HEK293 (cell line): ENCODE measurements at regions not wholly inside any gene's neighbourhood (a gene's known extent, or its start where the extent isn't known, plus 50 kb on each side); places are given as distances from the start of the nearest gene placed in this dataset.

Source experiments
- CTCF ChIA-PET: fragments of 350-600 bp; formaldehyde crosslinking; extraction: SDS; loops from one replicate; lab custom pipeline; 2021; ENCODE audit warnings: antibody characterized with exemption; lab: Yijun Ruan, JAX
- POLR2A ChIA-PET: fragments of 300-600 bp; formaldehyde crosslinking; extraction: SDS; loops from one replicate; lab custom pipeline; 2020; ENCODE audit warnings: antibody characterized with exemption, inconsistent platforms; lab: Yijun Ruan, JAX
- H3K27ac ChIP-seq: fragments of 200-500 bp; sonication (Bioruptor generic); 2 replicates; pipeline ENCODE4 v1.5.1; 2014; ENCODE audit warnings: low read depth, low read length, control low read depth, inconsistent platforms; ENCODE audit errors: extremely low read depth
- H3K36me3 ChIP-seq, 2 experiments: fragments of 200-500 bp in 1 of 2; sonication (Bioruptor generic) in 1 of 2; 1 replicate in 1 of 2; 2 replicates in 1 of 2; pipeline ENCODE4 v1.5.1; 2014 to 2017; ENCODE audit warnings: inconsistent platforms in 2 of 2, low read length in 2 of 2; ENCODE audit not compliant: control insufficient read depth in 2 of 2, insufficient read depth in 1 of 2
- H3K4me1 ChIP-seq: fragments of 200-500 bp; sonication (Bioruptor generic); 2 replicates; pipeline ENCODE4 v1.5.1; 2014; ENCODE audit warnings: mild to moderate bottlenecking, low read length, inconsistent platforms; ENCODE audit not compliant: control insufficient read depth, insufficient read depth
- H3K4me3 ChIP-seq: 2 replicates; pipeline ENCODE4 v1.5.1; 2011; ENCODE audit warnings: low read depth, mild to moderate bottlenecking, control low read depth, low read length, moderate library complexity
- H3K9me3 ChIP-seq: fragments of 200-500 bp; sonication (Bioruptor generic); 2 replicates; pipeline ENCODE4 v1.5.1; 2014; ENCODE audit warnings: low read depth, low read length, inconsistent platforms; ENCODE audit not compliant: control insufficient read depth, insufficient read depth
- GLIS2 ChIP-seq: fragments of 450-650 bp; formaldehyde crosslinking; IDR thresholded peaks from 2 replicates; pipeline ENCODE4 v1.5.1; 2016; ENCODE audit warnings: missing biosample characterization, missing genetic modification characterization
- RBAK ChIP-seq: fragments of 450-650 bp; formaldehyde crosslinking; IDR thresholded peaks from 2 replicates; pipeline ENCODE4 v1.5.1; 2016; ENCODE audit warnings: missing biosample characterization, missing genetic modification characterization
- SCRT1 ChIP-seq: fragments of 450-650 bp; formaldehyde crosslinking; IDR thresholded peaks from 2 replicates; pipeline ENCODE4 v1.5.1; 2016; ENCODE audit warnings: missing biosample characterization, missing genetic modification characterization, borderline replicate concordance
- YY2 ChIP-seq: fragments of 450-650 bp; formaldehyde crosslinking; IDR thresholded peaks from 2 replicates; pipeline ENCODE4 v1.5.1; 2016; ENCODE audit warnings: missing biosample characterization, missing genetic modification characterization
- ZFP3 ChIP-seq: fragments of 450-650 bp; formaldehyde crosslinking; IDR thresholded peaks from 2 replicates; pipeline ENCODE4 v1.5.1; 2016; ENCODE audit warnings: low read depth, missing biosample characterization, missing genetic modification characterization
- ZNF112 ChIP-seq: fragments of 450-650 bp; formaldehyde crosslinking; IDR thresholded peaks from 2 replicates; pipeline ENCODE4 v1.5.0; 2017; ENCODE audit warnings: missing biosample characterization, missing genetic modification characterization
- ZNF140 ChIP-seq: fragments of 450-650 bp; formaldehyde crosslinking; IDR thresholded peaks from 2 replicates; pipeline ENCODE4 v1.5.1; 2016; ENCODE audit warnings: missing biosample characterization, missing genetic modification characterization
- ZNF391 ChIP-seq: fragments of 450-650 bp; formaldehyde crosslinking; IDR thresholded peaks from 2 replicates; pipeline ENCODE4 v1.5.1; 2016; ENCODE audit warnings: low read depth, missing biosample characterization, missing genetic modification characterization, borderline replicate concordance
- ZNF510 ChIP-seq: fragments of 450-650 bp; formaldehyde crosslinking; IDR thresholded peaks from 2 replicates; pipeline ENCODE4 v1.5.1; 2018; ENCODE audit warnings: mild to moderate bottlenecking, missing genetic modification characterization, missing biosample characterization; ENCODE audit not compliant: insufficient replicate concordance
- ZNF514 ChIP-seq: fragments of 450-650 bp; formaldehyde crosslinking; IDR thresholded peaks from 2 replicates; pipeline ENCODE4 v1.5.1; 2016; ENCODE audit warnings: missing biosample characterization, missing genetic modification characterization
- ZNF660 ChIP-seq: fragments of 450-650 bp; IDR thresholded peaks from 2 replicates; pipeline ENCODE4 v1.5.1; 2018; ENCODE audit warnings: missing biosample characterization, mild to moderate bottlenecking, missing genetic modification characterization
- ZNF670 ChIP-seq: fragments of 450-650 bp; formaldehyde crosslinking; IDR thresholded peaks from 2 replicates; pipeline ENCODE4 v1.5.1; 2016; ENCODE audit warnings: missing biosample characterization, missing genetic modification characterization, low read depth
- ZSCAN16 ChIP-seq: fragments of 450-650 bp; formaldehyde crosslinking; IDR thresholded peaks from 2 replicates; pipeline ENCODE4 v1.5.1; 2016; ENCODE audit warnings: missing biosample characterization, missing genetic modification characterization
- ZSCAN30 ChIP-seq: fragments of 450-650 bp; IDR thresholded peaks from 2 replicates; pipeline ENCODE4 v1.5.1; 2018; ENCODE audit warnings: missing biosample characterization, mild to moderate bottlenecking, missing genetic modification characterization, moderate library complexity
- TF ChIP-seq, protein P1 (sequence below): fragments of 450-650 bp; formaldehyde crosslinking; IDR thresholded peaks from 2 replicates; pipeline ENCODE4 v1.5.1; 2016; ENCODE audit warnings: missing biosample characterization, missing genetic modification characterization
- TF ChIP-seq, protein P2 (sequence below): fragments of 450-650 bp; formaldehyde crosslinking; conservative IDR thresholded peaks from 2 replicates; pipeline ENCODE4 v1.5.1; 2016; ENCODE audit warnings: low read depth, missing biosample characterization, missing genetic modification characterization
- TF ChIP-seq, protein P3 (sequence below): fragments of 450-650 bp; formaldehyde crosslinking; IDR thresholded peaks from 2 replicates; pipeline ENCODE4 v1.5.1; 2016; ENCODE audit warnings: missing biosample characterization, missing genetic modification characterization
- TF ChIP-seq, protein P4 (sequence below): fragments of 450-650 bp; formaldehyde crosslinking; IDR thresholded peaks from 2 replicates; pipeline ENCODE4 v1.5.1; 2016; ENCODE audit warnings: missing biosample characterization, missing genetic modification characterization, low read depth
- TF ChIP-seq, protein P5 (sequence below): fragments of 450-650 bp; formaldehyde crosslinking; IDR thresholded peaks from 2 replicates; pipeline ENCODE4 v1.5.1; 2017; ENCODE audit warnings: missing biosample characterization, mild to moderate bottlenecking, missing genetic modification characterization, moderate library complexity
- TF ChIP-seq, protein P6 (sequence below): fragments of 450-650 bp; formaldehyde crosslinking; IDR thresholded peaks from 2 replicates; pipeline ENCODE4 v1.5.1; 2016; ENCODE audit warnings: missing biosample characterization, missing genetic modification characterization

DNA sequence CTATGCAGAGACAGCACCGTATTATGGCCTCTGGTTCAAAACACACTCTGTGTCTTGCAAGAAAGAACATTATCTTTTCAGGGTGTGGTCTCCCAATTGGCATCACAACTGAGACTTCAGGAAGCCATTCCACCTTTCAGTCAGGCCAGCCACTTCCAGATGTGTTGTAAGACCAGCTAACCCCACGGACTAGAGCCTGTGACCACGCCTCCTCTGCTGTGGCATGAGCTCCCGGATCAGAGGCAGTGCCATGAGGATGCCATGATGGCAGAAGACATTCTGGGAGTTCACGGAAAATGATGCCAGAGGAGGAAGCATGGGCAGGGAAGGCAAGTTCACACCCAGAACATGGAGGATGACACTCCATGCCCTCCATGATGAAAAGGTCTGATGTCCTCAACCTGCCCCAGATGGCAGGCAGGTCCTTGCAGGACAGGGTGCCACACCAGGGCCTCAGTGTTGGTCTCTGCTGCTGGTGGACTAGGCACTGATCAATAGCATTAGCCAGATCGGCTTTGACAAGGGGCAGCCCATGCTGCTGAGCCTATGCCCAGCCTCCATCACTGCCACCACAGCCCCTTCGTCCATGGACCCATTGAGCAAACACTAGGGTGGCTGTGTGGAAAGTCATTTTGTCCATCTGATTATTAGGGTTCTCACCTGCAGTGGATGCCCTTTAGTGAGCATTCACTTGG, 341.6 kb downstream of the MATN1 start:
- Histone ChIP-seq H3K36me3 (no peaks in the 10 kb centered on the region), H3K27ac (no peak overlapping the region), H3K4me3 (no peak overlapping the region), H3K9me3 (no peaks in the 10 kb centered on the region), H3K4me1 (no peaks in the 10 kb centered on the region)
- TF ChIP-seq, protein P1, sequence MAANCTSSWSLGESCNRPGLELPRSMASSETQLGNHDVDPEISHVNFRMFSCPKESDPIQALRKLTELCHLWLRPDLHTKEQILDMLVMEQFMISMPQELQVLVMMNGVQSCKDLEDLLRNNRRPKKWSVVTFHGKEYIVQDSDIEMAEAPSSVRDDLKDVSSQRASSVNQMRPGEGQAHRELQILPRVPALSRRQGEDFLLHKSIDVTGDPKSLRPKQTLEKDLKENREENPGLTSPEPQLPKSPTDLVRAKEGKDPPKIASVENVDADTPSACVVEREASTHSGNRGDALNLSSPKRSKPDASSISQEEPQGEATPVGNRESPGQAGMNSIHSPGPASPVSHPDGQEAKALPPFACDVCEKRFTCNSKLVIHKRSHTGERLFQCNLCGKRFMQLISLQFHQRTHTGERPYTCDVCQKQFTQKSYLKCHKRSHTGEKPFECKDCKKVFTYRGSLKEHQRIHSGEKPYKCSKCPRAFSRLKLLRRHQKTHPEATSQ: no peak
- TF ChIP-seq ZNF510 (tag by site-specific recombination): no peak
- CTCF ChIA-PET: interaction anchor here (0.6 to 2.7 kb wide), 9 partner anchors 8 to 1038 kb away, joined by 3 to 20 read pairs (median 11); no protein-coding TSS in a partner anchor
- POLR2A ChIA-PET: no interaction called here

DNA sequence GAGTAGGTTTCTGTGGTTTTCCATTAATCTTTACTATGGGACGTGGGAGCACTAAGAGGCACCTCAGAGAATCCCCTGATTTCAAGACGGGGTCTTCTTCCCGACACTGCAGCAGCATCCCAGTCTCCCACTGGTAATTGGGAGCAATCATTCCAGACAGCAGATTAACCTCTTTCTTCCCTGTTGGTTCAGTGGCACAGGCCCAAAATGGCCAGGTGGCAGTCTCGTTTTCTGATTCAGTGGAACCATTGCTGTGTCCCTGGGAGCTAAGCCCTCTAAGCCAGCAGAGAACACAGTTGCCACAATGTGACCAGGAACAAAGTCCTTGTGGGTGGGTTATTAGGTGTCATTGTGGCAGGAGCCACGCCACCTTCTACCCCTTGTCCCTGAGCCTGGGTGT, 342.1 kb downstream of the MATN1 start:
- H3K36me3 ChIP-seq: no peaks in the 10 kb centered on the region
- H3K4me1 ChIP-seq: no peaks in the 10 kb centered on the region
- ChIA-PET POLR2A (no interaction called here), CTCF (interaction anchor here (0.6 to 2.7 kb wide), 41 partner anchors 8 to 1038 kb away, joined by 3 to 26 read pairs (median 4); no protein-coding TSS in a partner anchor)
- TF ChIP-seq ZSCAN16 (tag by site-specific recombination): no peak
- TF ChIP-seq ZNF514 (tag by site-specific recombination): no peak
- no peak for TF ChIP-seq YY2 (tag by site-specific recombination)
- no peak for TF ChIP-seq ZFP3 (tag by site-specific recombination)
- TF ChIP-seq, protein P2, sequence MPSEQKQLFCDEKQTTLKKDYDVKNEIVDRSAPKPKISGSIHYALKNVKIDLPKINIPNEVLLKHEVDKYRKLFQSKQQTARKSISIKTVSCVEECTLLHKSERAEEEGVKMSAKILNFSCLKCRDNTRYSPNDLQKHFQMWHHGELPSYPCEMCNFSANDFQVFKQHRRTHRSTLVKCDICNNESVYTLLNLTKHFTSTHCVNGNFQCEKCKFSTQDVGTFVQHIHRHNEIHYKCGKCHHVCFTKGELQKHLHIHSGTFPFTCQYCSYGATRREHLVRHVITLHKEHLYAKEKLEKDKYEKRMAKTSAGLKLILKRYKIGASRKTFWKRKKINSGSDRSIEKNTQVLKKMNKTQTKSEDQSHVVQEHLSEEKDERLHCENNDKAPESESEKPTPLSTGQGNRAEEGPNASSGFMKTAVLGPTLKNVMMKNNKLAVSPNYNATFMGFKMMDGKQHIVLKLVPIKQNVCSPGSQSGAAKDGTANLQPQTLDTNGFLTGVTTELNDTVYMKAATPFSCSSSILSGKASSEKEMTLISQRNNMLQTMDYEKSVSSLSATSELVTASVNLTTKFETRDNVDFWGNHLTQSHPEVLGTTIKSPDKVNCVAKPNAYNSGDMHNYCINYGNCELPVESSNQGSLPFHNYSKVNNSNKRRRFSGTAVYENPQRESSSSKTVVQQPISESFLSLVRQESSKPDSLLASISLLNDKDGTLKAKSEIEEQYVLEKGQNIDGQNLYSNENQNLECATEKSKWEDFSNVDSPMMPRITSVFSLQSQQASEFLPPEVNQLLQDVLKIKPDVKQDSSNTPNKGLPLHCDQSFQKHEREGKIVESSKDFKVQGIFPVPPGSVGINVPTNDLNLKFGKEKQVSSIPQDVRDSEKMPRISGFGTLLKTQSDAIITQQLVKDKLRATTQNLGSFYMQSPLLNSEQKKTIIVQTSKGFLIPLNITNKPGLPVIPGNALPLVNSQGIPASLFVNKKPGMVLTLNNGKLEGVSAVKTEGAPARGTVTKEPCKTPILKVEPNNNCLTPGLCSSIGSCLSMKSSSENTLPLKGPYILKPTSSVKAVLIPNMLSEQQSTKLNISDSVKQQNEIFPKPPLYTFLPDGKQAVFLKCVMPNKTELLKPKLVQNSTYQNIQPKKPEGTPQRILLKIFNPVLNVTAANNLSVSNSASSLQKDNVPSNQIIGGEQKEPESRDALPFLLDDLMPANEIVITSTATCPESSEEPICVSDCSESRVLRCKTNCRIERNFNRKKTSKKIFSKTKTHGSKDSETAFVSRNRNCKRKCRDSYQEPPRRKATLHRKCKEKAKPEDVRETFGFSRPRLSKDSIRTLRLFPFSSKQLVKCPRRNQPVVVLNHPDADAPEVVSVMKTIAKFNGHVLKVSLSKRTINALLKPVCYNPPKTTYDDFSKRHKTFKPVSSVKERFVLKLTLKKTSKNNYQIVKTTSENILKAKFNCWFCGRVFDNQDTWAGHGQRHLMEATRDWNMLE: no peak
- no peak for TF ChIP-seq SCRT1 (tag by site-specific recombination)
- TF ChIP-seq GLIS2 (tag by site-specific recombination): no peak
- TF ChIP-seq ZNF660 (tag by site-specific recombination): no peak
- TF ChIP-seq RBAK (tag by site-specific recombination): no peak
- TF ChIP-seq, protein P3, sequence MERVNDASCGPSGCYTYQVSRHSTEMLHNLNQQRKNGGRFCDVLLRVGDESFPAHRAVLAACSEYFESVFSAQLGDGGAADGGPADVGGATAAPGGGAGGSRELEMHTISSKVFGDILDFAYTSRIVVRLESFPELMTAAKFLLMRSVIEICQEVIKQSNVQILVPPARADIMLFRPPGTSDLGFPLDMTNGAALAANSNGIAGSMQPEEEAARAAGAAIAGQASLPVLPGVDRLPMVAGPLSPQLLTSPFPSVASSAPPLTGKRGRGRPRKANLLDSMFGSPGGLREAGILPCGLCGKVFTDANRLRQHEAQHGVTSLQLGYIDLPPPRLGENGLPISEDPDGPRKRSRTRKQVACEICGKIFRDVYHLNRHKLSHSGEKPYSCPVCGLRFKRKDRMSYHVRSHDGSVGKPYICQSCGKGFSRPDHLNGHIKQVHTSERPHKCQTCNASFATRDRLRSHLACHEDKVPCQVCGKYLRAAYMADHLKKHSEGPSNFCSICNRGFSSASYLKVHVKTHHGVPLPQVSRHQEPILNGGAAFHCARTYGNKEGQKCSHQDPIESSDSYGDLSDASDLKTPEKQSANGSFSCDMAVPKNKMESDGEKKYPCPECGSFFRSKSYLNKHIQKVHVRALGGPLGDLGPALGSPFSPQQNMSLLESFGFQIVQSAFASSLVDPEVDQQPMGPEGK: no peak
- TF ChIP-seq ZNF670: no peak
- TF ChIP-seq, protein P4, sequence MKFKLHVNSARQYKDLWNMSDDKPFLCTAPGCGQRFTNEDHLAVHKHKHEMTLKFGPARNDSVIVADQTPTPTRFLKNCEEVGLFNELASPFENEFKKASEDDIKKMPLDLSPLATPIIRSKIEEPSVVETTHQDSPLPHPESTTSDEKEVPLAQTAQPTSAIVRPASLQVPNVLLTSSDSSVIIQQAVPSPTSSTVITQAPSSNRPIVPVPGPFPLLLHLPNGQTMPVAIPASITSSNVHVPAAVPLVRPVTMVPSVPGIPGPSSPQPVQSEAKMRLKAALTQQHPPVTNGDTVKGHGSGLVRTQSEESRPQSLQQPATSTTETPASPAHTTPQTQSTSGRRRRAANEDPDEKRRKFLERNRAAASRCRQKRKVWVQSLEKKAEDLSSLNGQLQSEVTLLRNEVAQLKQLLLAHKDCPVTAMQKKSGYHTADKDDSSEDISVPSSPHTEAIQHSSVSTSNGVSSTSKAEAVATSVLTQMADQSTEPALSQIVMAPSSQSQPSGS (tag by site-specific recombination): no peak
- TF ChIP-seq, protein P5, sequence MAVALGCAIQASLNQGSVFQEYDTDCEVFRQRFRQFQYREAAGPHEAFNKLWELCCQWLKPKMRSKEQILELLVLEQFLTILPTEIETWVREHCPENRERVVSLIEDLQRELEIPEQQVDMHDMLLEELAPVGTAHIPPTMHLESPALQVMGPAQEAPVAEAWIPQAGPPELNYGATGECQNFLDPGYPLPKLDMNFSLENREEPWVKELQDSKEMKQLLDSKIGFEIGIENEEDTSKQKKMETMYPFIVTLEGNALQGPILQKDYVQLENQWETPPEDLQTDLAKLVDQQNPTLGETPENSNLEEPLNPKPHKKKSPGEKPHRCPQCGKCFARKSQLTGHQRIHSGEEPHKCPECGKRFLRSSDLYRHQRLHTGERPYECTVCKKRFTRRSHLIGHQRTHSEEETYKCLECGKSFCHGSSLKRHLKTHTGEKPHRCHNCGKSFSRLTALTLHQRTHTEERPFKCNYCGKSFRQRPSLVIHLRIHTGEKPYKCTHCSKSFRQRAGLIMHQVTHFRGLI (tag by site-specific recombination): no peak
- TF ChIP-seq ZNF112: no peak
- TF ChIP-seq, protein P6, sequence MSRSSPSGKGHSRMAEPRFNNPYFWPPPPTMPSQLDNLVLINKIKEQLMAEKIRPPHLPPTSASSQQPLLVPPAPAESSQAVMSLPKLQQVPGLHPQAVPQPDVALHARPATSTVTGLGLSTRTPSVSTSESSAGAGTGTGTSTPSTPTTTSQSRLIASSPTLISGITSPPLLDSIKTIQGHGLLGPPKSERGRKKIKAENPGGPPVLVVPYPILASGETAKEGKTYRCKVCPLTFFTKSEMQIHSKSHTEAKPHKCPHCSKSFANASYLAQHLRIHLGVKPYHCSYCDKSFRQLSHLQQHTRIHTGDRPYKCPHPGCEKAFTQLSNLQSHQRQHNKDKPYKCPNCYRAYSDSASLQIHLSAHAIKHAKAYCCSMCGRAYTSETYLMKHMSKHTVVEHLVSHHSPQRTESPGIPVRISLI (tag by site-specific recombination): no peak
- no peak for TF ChIP-seq ZSCAN30
- TF ChIP-seq ZNF391: no peak
- TF ChIP-seq ZNF140: no peak
- no peak overlapping the region for H3K4me3 ChIP-seq
- H3K27ac ChIP-seq: no peak overlapping the region
- no peaks in the 10 kb centered on the region for H3K9me3 ChIP-seq
